PFSK-1 (cell line): ENCODE measurements at regions not wholly inside any gene's neighbourhood (a gene's known extent, or its start where the extent isn't known, plus 50 kb on each side); places are given as distances from the start of the nearest gene placed in this dataset.

Experiments used
- FOXP2 ChIP-seq: optimal IDR thresholded peaks from 2 replicates; pipeline ENCODE3; 2011; ENCODE audit warnings: borderline replicate concordance, control low read depth, inconsistent platforms; ENCODE audit not compliant: insufficient read depth; ENCODE audit errors: extremely low read length, extremely low read depth
- POLR2AphosphoS5 ChIP-seq: IDR thresholded peaks from 2 replicates; pipeline ENCODE4 v1.6.1; 2012; ENCODE audit warnings: low read depth, mild to moderate bottlenecking, control low read depth, low read length, moderate library complexity
- SIN3A ChIP-seq: IDR thresholded peaks from 2 replicates; pipeline ENCODE4 v1.6.1; 2012; ENCODE audit warnings: mild to moderate bottlenecking, low read length, moderate library complexity, borderline replicate concordance; ENCODE audit not compliant: insufficient read depth
- TF ChIP-seq, protein P1 (sequence below), 2 experiments: IDR thresholded peaks; 2 replicates each; pipeline versions ENCODE4 v1.6.1 to v1.8.0; 2011 to 2012; ENCODE audit warnings: low read depth in 2 of 2, low read length in 2 of 2, control low read depth in 1 of 2, inconsistent platforms in 1 of 2, mild to moderate bottlenecking in 1 of 2, moderate library complexity in 1 of 2; ENCODE audit not compliant: insufficient read depth in 1 of 2

DNA sequence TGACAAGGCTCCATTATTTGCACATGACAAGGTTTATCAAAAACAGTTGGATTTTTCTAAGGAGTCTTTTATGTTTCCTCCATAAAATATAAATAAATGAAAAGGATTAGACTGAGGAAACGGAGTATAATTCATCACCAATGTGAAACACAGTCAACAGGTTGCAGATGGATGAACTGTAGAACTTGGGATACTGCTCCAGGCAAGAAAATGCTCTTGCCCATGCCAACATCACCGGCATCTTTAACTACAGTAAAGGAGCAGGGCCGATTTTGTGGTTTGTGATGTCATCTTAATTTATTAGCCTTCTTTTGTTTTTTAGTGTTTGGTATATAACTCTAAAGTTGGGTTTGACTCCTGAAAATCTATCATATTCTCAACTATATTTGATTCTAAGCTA, 577.3 kb downstream of the EPHA4 start:
- TF ChIP-seq POLR2AphosphoS5 (no peak), SIN3A (no peak), FOXP2 (no peak)
- TF ChIP-seq, protein P1, sequence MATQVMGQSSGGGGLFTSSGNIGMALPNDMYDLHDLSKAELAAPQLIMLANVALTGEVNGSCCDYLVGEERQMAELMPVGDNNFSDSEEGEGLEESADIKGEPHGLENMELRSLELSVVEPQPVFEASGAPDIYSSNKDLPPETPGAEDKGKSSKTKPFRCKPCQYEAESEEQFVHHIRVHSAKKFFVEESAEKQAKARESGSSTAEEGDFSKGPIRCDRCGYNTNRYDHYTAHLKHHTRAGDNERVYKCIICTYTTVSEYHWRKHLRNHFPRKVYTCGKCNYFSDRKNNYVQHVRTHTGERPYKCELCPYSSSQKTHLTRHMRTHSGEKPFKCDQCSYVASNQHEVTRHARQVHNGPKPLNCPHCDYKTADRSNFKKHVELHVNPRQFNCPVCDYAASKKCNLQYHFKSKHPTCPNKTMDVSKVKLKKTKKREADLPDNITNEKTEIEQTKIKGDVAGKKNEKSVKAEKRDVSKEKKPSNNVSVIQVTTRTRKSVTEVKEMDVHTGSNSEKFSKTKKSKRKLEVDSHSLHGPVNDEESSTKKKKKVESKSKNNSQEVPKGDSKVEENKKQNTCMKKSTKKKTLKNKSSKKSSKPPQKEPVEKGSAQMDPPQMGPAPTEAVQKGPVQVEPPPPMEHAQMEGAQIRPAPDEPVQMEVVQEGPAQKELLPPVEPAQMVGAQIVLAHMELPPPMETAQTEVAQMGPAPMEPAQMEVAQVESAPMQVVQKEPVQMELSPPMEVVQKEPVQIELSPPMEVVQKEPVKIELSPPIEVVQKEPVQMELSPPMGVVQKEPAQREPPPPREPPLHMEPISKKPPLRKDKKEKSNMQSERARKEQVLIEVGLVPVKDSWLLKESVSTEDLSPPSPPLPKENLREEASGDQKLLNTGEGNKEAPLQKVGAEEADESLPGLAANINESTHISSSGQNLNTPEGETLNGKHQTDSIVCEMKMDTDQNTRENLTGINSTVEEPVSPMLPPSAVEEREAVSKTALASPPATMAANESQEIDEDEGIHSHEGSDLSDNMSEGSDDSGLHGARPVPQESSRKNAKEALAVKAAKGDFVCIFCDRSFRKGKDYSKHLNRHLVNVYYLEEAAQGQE (IDR thresholded peaks at IDR 0.05; ENCODE audit: insufficient read depth in 1 of 2, low read depth in 2 of 2, low read length in 2 of 2): no peak
